ENCODE measurements at regions not wholly inside any gene's neighbourhood (a gene's known extent, or its start where the extent isn't known, plus 50 kb on each side); places are given as distances from the start of the nearest gene placed in this dataset.
A peak's percentile ranks its signal among the peaks of the same experiment; 100 is the strongest.

DNA sequence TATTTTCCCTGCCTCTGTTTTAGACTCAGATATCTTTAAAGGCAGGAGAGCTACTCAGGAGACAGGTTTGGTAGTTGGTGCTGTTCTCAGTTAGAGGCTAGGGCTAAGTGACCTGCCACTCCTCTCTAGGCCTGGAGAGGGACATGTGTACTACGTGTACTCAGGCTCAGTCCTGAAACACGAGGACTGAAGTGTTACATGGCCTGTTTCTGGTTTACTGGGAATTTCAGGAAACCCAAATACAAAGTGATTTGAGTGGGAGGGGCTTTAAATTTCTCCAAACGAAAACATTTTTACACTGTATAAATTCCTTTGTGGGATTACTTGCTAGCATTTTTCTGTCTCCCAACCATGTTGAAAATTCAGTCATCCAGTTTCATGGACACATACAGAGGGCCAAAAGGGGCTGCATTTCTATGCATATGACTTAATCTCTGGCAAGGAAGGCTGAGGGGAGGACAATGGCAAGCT is 343.3 kb downstream of the CYP26B1 start:
- intact Hi-C loops (cut with micrococcal nuclease) (no loop called here), in situ Hi-C loops (cut with MboI) (loop anchor here (10.0 kb wide), 2 partner anchors 350 to 780 kb away; no protein-coding TSS in a partner anchor)
- Histone ChIP-seq H3K4me1 (replicated peaks in 1 of 2; ENCODE audit: control insufficient read depth in 2 of 2, insufficient read depth in 2 of 2, low read length in 2 of 2) (no peaks in the 10 kb centered on the region), H3K27ac (ENCODE audit: extremely low read depth, low read depth, low read length) (no peak overlapping the region), H3K9me3 (replicated peaks; ENCODE audit: control insufficient read depth, insufficient read depth, low read depth, low read length) (no peaks in the 10 kb centered on the region), H3K4me3 (no peak overlapping the region), H3K4me2 (ENCODE audit: insufficient read depth, low read length) (no peak overlapping the region), H3K36me3 (ENCODE audit: control insufficient read depth, insufficient read depth, low read length) (no peaks in the 10 kb centered on the region), H4K20me1 (replicated peaks; ENCODE audit: control insufficient read depth, insufficient read depth, low read length) (no peaks in the 10 kb centered on the region), H3K9me1 (ENCODE audit: control insufficient read depth, insufficient read depth, low read length) (no peaks in the 10 kb centered on the region), H2AFZ (ENCODE audit: low read depth, low read length) (no peak overlapping the region), H3K79me2 (ENCODE audit: control insufficient read depth, insufficient read depth, low read length) (no peaks in the 10 kb centered on the region), H3K27me3 (ENCODE audit: control insufficient read depth in 2 of 2, insufficient read depth in 2 of 2, low read length in 2 of 2) (peaks cover 0 to 6% of the 10 kb centered on the region in 2 experiments; a peak in 2 of 5 replicates), H3K9ac (ENCODE audit: insufficient read depth in 1 of 2, low read depth in 2 of 2, low read length in 2 of 2) (no peak overlapping the region)
- ATAC-seq (0 out of 3 replicates have a peak, but pooled peaks have one; percentile 34), DNase-seq (ENCODE audit: extremely low read depth in 1 of 4, low spot score in 3 of 4) (no peak), FAIRE-seq (no peak)
- TF ChIP-seq ZNF717 (CRISPR knock-in tag; IDR thresholded peaks at IDR 0.05), result no peak
- TF ChIP-seq RAD21 (CRISPR knock-in tag; conservative IDR thresholded peaks at IDR 0.05 in 1 of 2, IDR thresholded peaks at IDR 0.05 in 1 of 2), result peak in 1 of 2 experiments; percentile 40; a peak in 2 of 4 replicates
- no peak for TF ChIP-seq MEF2A (IDR thresholded peaks at IDR 0.05; ENCODE audit: control insufficient read depth, low read depth, low read length)
- TF ChIP-seq HNRNPK (IDR thresholded peaks at IDR 0.05; ENCODE audit: low read depth, low read length, poor library complexity, severe bottlenecking), result no peak
- no peak for TF ChIP-seq ZNF224 (CRISPR knock-in tag; IDR thresholded peaks at IDR 0.05)
- no peak for TF ChIP-seq POLR2G (IDR thresholded peaks at IDR 0.05; ENCODE audit: low read depth, low read length)
- TF ChIP-seq RAD51 (IDR thresholded peaks at IDR 0.05; ENCODE audit: borderline replicate concordance, low read depth), result no peak
- BruUV-seq (replicated peaks), result no TSS peak
- POLR2A ChIA-PET, result interaction anchor here (0.9 kb wide), 1 partner anchor 247 kb away, joined by 3 read pairs; no protein-coding TSS in a partner anchor
- 0% methylated on average over 3 of the region's 3 CpGs for WGBS (ENCODE audit: insufficient coverage, low coverage, missing lambda C conversion rate)
- CTCF ChIA-PET (ENCODE audit: low intra/inter-chr PET ratio), result interaction anchor here (0.6 to 2.1 kb wide), 2 partner anchors 192 to 1373 kb away, joined by 4 to 6 read pairs; no protein-coding TSS in a partner anchor

All from K562 (cell line).